IMR-90 (cell line): ENCODE measurements at regions not wholly inside any gene's neighbourhood (a gene's known extent, or its start where the extent isn't known, plus 50 kb on each side); places are given as distances from the start of the nearest gene placed in this dataset.

Source experiments
- ATAC-seq: fragments of 200-7000 bp; cut with Tn5 transposase; 2 replicates; pipeline ENCODE4 v1.9.1; 2020; ENCODE audit warnings: low read depth, mild to moderate bottlenecking, moderate library complexity
- BruUV-seq: library from RNA; stranded (reverse); fragments of 400-500 nt; replicated peaks from 2 replicates; lab custom pipeline; 2021; lab: Mats Ljungman, UMichigan
- CTCF ChIA-PET: fragments of 300-600 bp; formaldehyde crosslinking; extraction: SDS; loops from one replicate; lab custom pipeline; 2021; ENCODE audit warnings: antibody characterized with exemption; lab: Yijun Ruan, JAX
- POLR2A ChIA-PET: fragments of 300-600 bp; sonication (Branson Sonifier 250); formaldehyde crosslinking; loops from one replicate; lab custom pipeline; 2022; ENCODE audit warnings: antibody characterized with exemption; ENCODE audit not compliant: unreplicated experiment; lab: Charles Lee
- DNase-seq: peaks from one replicate; pipeline ENCODE4 v3.0.0; 2013
- H2AFZ ChIP-seq: replicated peaks from 2 replicates; pipeline ENCODE3; 2013; ENCODE audit warnings: low read length, mild to moderate bottlenecking; ENCODE audit not compliant: poor library complexity
- H2AK5ac ChIP-seq: 2 replicates; pipeline ENCODE4 v1.6.1; 2013; ENCODE audit warnings: low read depth, low read length, inconsistent platforms
- H2AK9ac ChIP-seq: replicated peaks from 2 replicates; pipeline ENCODE3; 2013; ENCODE audit warnings: mild to moderate bottlenecking, low read depth, low read length, moderate library complexity; ENCODE audit not compliant: poor library complexity
- H2BK120ac ChIP-seq: 2 replicates; pipeline ENCODE4 v1.6.1; 2013; ENCODE audit warnings: low read depth, low read length, inconsistent platforms
- H2BK15ac ChIP-seq: 3 replicates; pipeline ENCODE4 v1.6.1; 2013; ENCODE audit warnings: low read depth, low read length, inconsistent platforms
- H2BK20ac ChIP-seq: 2 replicates; pipeline ENCODE4 v1.6.1; 2013; ENCODE audit warnings: low read depth, mild to moderate bottlenecking, inconsistent platforms, low read length, moderate library complexity
- H2BK5ac ChIP-seq: 2 replicates; pipeline ENCODE4 v1.6.1; 2013; ENCODE audit warnings: mild to moderate bottlenecking, low read depth, low read length, inconsistent platforms; ENCODE audit not compliant: poor library complexity, severe bottlenecking
- H3K14ac ChIP-seq: replicated peaks from 2 replicates; pipeline ENCODE4 v1.6.1; 2013; ENCODE audit warnings: low read depth, low read length, inconsistent platforms
- H3K18ac ChIP-seq: 2 replicates; pipeline ENCODE4 v1.6.1; 2013; ENCODE audit warnings: low read depth, low read length, control low read depth
- H3K23ac ChIP-seq: 2 replicates; pipeline ENCODE4 v1.6.1; 2013; ENCODE audit warnings: low read depth, low read length, inconsistent platforms
- H3K27ac ChIP-seq: 2 replicates; pipeline ENCODE4 v1.5.1; 2013; ENCODE audit warnings: mild to moderate bottlenecking, control low read depth, low read length; ENCODE audit not compliant: insufficient read depth
- H3K27me3 ChIP-seq: 2 replicates; pipeline ENCODE4 v1.6.1; 2013; ENCODE audit warnings: low read length; ENCODE audit not compliant: control insufficient read depth, insufficient read depth
- H3K36me3 ChIP-seq: 2 replicates; pipeline ENCODE4 v1.6.1; 2013; ENCODE audit warnings: low read length, mixed read lengths; ENCODE audit not compliant: control insufficient read depth, insufficient read depth
- H3K4ac ChIP-seq: 2 replicates; pipeline ENCODE4 v1.6.1; 2013; ENCODE audit warnings: low read depth, low read length, inconsistent platforms
- H3K4me1 ChIP-seq: 2 replicates; pipeline ENCODE4 v1.6.1; 2013; ENCODE audit warnings: low read length, mixed read lengths; ENCODE audit not compliant: control insufficient read depth, insufficient read depth
- H3K4me2 ChIP-seq: 2 replicates; pipeline ENCODE4 v1.6.1; 2013; ENCODE audit warnings: low read depth, mild to moderate bottlenecking, control low read depth, low read length, moderate library complexity
- H3K4me3 ChIP-seq: 2 replicates; pipeline ENCODE4 v1.5.1; 2013; ENCODE audit warnings: low read depth, mild to moderate bottlenecking, control low read depth, low read length, moderate library complexity; ENCODE audit not compliant: insufficient read depth
- H3K56ac ChIP-seq: 2 replicates; pipeline ENCODE4 v1.6.1; 2013; ENCODE audit warnings: low read length, inconsistent platforms; ENCODE audit not compliant: insufficient read depth; ENCODE audit errors: extremely low read depth
- H3K79me1 ChIP-seq, 2 experiments: 2 replicates each; pipeline ENCODE4 v1.6.1; 2013; ENCODE audit warnings: low read length in 2 of 2, inconsistent platforms in 1 of 2, low read depth in 1 of 2
- H3K9ac ChIP-seq: 2 replicates; pipeline ENCODE4 v1.6.1; 2013; ENCODE audit warnings: low read depth, low read length, control low read depth
- H3K9me1 ChIP-seq: 2 replicates; pipeline ENCODE4 v1.6.1; 2013; ENCODE audit warnings: low read length, inconsistent platforms; ENCODE audit not compliant: insufficient read depth
- H3K9me3 ChIP-seq: 2 replicates; pipeline ENCODE4 v1.6.1; 2013; ENCODE audit warnings: low read length; ENCODE audit not compliant: control insufficient read depth, insufficient read depth
- H4K20me1 ChIP-seq: 2 replicates; pipeline ENCODE4 v1.6.1; 2013; ENCODE audit warnings: low read length, inconsistent platforms; ENCODE audit not compliant: insufficient read depth
- H4K5ac ChIP-seq: 2 replicates; pipeline ENCODE4 v1.6.1; 2013; ENCODE audit warnings: mild to moderate bottlenecking, low read depth, low read length, control low read depth
- H4K8ac ChIP-seq, 2 experiments: 2 replicates each; pipeline ENCODE4 v1.6.1; 2013; ENCODE audit warnings: low read depth in 2 of 2, low read length in 2 of 2, control low read depth in 1 of 2, inconsistent platforms in 1 of 2
- H4K91ac ChIP-seq: 2 replicates; pipeline ENCODE4 v1.6.1; 2013; ENCODE audit warnings: low read depth, low read length, inconsistent platforms; ENCODE audit not compliant: insufficient read depth
- BHLHE40 ChIP-seq: fragments of 150-350 bp; IDR thresholded peaks from 2 replicates; pipeline ENCODE4 v1.6.1; 2016; ENCODE audit warnings: mild to moderate bottlenecking, low read depth, low read length
- CEBPB ChIP-seq: IDR thresholded peaks from 2 replicates; pipeline ENCODE4 v1.6.1; 2012; ENCODE audit warnings: low read depth, low read length, improper control_type of control experiment
- CHD1 ChIP-seq: IDR thresholded peaks from 2 replicates; pipeline ENCODE4 v1.6.1; 2012; ENCODE audit warnings: low read depth, low read length, improper control_type of control experiment
- MAFK ChIP-seq: IDR thresholded peaks from 2 replicates; pipeline ENCODE4 v1.6.1; 2012; ENCODE audit warnings: low read depth, low read length, improper control_type of control experiment
- MAZ ChIP-seq: IDR thresholded peaks from 2 replicates; pipeline ENCODE4 v1.6.1; 2012; ENCODE audit warnings: low read depth, mild to moderate bottlenecking, low read length, improper control_type of control experiment, moderate library complexity, borderline replicate concordance
- NFE2L2 ChIP-seq: fragments of 150-350 bp; IDR thresholded peaks from 2 replicates; pipeline ENCODE4 v1.6.1; 2016; ENCODE audit warnings: low read depth, mild to moderate bottlenecking, low read length
- POLR2A ChIP-seq: IDR thresholded peaks from 2 replicates; pipeline ENCODE4 v1.6.1; 2012; ENCODE audit warnings: mild to moderate bottlenecking, low read depth, low read length
- RAD21 ChIP-seq: IDR thresholded peaks from 2 replicates; pipeline ENCODE4 v1.6.1; 2012; ENCODE audit warnings: low read length, improper control_type of control experiment
- RCOR1 ChIP-seq: IDR thresholded peaks from 2 replicates; pipeline ENCODE4 v1.6.1; 2012; ENCODE audit warnings: mild to moderate bottlenecking, low read length, improper control_type of control experiment; ENCODE audit not compliant: insufficient replicate concordance
- RFX5 ChIP-seq: IDR thresholded peaks from 2 replicates; pipeline ENCODE4 v1.8.0; 2012; ENCODE audit warnings: low read depth, mild to moderate bottlenecking, low read length, moderate library complexity
- WGBS, 2 experiments: methylation state at CpG; one replicate each; pipeline versions ENCODE4 v1.1.5 to v1.1.7; 2013; ENCODE audit warnings: missing lambda C conversion rate in 2 of 2; ENCODE audit not compliant: insufficient read length in 1 of 2; ENCODE audit errors: extremely low coverage in 2 of 2; 5-methylcytosine and 5-hydroxymethylcytosine counted together
- dilution Hi-C: fragments of 300-500 bp; cut with HindIII; formaldehyde crosslinking; loops from one replicate; pipeline ENCODE4 v1.14.3; 2018; ENCODE audit warnings: low sequenced_read_pairs; ENCODE audit not compliant: unreplicated experiment
- in situ Hi-C: fragments of 300-500 bp; cut with MboI; formaldehyde crosslinking; loops from 3 replicates; pipeline ENCODE4 v1.14.3; 2019; ENCODE audit warnings: low sequenced_read_pairs, inconsistent platforms, mixed read lengths
- intact Hi-C: fragments of 100-400 bp; cut with micrococcal nuclease; formaldehyde crosslinking; loops from 2 replicates; pipeline ENCODE4 v1.10.0; 2022
- TF ChIP-seq, protein P1 (sequence below): conservative IDR thresholded peaks from 2 replicates; pipeline ENCODE4 v1.5.1; 2012; ENCODE audit warnings: mild to moderate bottlenecking, low read depth, low read length, improper control_type of control experiment
- TF ChIP-seq, protein P2 (sequence below): fragments of 150-350 bp; IDR thresholded peaks from 2 replicates; pipeline ENCODE4 v1.6.1; 2016; ENCODE audit warnings: low read depth, mild to moderate bottlenecking, low read length, moderate library complexity, borderline replicate concordance

DNA sequence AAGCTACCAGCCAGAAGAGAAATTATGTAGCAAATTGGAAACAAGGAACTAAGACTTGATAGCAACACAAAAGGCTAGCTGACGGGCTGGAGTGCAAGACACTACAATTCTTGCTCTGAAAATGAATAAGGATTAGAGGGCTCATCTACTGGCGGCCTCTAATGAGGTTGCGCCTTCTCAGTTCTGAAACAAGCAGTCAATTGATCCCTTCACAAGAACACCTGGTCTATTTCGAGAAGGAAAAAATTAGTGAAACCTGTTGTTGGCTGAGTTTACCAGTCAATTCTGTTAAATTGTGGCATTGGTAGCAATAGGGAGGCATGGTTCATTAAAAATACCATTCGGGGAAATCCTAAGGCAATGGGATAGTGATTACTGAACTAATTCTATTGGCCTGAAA, 74.8 kb upstream of the JARID2 start:
- Histone ChIP-seq H3K79me1 (no peaks in the 10 kb centered on the region), H3K9me3 (no peaks in the 10 kb centered on the region), H4K91ac (no peak overlapping the region), H3K18ac (no peak overlapping the region), H3K9me1 (no peaks in the 10 kb centered on the region), H3K27me3 (peaks cover 7% of the 10 kb centered on the region), H2BK15ac (no peak overlapping the region), H2AK9ac (no peak overlapping the region), H3K14ac (no peak overlapping the region), H3K27ac (no peak overlapping the region), H3K9ac (no peak overlapping the region), H3K4me2 (no peak overlapping the region), H3K4me1 (no peaks in the 10 kb centered on the region), H2AFZ (no peak overlapping the region), H3K4ac (no peak overlapping the region), H2AK5ac (no peak overlapping the region), H2BK120ac (no peak overlapping the region), H4K20me1 (no peaks in the 10 kb centered on the region), H3K23ac (no peak overlapping the region), H3K56ac (no peak overlapping the region), H3K36me3 (no peaks in the 10 kb centered on the region), H3K4me3 (no peak overlapping the region), H4K5ac (no peak overlapping the region), H4K8ac (no peak overlapping the region), H2BK5ac (no peak overlapping the region), H2BK20ac (no peak overlapping the region)
- BruUV-seq, result no TSS peak
- TF ChIP-seq MAFK (no peak), RCOR1 (no peak), MAZ (no peak), CEBPB (no peak), RFX5 (no peak), POLR2A (no peak), CHD1 (no peak), RAD21 (no peak), BHLHE40 (no peak), NFE2L2 (no peak)
- TF ChIP-seq, protein P1, sequence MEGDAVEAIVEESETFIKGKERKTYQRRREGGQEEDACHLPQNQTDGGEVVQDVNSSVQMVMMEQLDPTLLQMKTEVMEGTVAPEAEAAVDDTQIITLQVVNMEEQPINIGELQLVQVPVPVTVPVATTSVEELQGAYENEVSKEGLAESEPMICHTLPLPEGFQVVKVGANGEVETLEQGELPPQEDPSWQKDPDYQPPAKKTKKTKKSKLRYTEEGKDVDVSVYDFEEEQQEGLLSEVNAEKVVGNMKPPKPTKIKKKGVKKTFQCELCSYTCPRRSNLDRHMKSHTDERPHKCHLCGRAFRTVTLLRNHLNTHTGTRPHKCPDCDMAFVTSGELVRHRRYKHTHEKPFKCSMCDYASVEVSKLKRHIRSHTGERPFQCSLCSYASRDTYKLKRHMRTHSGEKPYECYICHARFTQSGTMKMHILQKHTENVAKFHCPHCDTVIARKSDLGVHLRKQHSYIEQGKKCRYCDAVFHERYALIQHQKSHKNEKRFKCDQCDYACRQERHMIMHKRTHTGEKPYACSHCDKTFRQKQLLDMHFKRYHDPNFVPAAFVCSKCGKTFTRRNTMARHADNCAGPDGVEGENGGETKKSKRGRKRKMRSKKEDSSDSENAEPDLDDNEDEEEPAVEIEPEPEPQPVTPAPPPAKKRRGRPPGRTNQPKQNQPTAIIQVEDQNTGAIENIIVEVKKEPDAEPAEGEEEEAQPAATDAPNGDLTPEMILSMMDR, result no peak
- TF ChIP-seq, protein P2, sequence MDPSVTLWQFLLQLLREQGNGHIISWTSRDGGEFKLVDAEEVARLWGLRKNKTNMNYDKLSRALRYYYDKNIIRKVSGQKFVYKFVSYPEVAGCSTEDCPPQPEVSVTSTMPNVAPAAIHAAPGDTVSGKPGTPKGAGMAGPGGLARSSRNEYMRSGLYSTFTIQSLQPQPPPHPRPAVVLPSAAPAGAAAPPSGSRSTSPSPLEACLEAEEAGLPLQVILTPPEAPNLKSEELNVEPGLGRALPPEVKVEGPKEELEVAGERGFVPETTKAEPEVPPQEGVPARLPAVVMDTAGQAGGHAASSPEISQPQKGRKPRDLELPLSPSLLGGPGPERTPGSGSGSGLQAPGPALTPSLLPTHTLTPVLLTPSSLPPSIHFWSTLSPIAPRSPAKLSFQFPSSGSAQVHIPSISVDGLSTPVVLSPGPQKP, result no peak
- ATAC-seq, result no peak
- in situ Hi-C loops (no loop called here), dilution Hi-C loops (no loop called here), intact Hi-C loops (no loop called here)
- POLR2A ChIA-PET, result no interaction called here
- WGBS, 2 experiments, result no CpG with 5 or more reads among the region's 5 CpGs
- CTCF ChIA-PET, result no interaction called here
- DNase-seq, result no peak
